ENCODE measurements at regions not wholly inside any gene's neighbourhood (a gene's known extent, or its start where the extent isn't known, plus 50 kb on each side); places are given as distances from the start of the nearest gene placed in this dataset.

DNA sequence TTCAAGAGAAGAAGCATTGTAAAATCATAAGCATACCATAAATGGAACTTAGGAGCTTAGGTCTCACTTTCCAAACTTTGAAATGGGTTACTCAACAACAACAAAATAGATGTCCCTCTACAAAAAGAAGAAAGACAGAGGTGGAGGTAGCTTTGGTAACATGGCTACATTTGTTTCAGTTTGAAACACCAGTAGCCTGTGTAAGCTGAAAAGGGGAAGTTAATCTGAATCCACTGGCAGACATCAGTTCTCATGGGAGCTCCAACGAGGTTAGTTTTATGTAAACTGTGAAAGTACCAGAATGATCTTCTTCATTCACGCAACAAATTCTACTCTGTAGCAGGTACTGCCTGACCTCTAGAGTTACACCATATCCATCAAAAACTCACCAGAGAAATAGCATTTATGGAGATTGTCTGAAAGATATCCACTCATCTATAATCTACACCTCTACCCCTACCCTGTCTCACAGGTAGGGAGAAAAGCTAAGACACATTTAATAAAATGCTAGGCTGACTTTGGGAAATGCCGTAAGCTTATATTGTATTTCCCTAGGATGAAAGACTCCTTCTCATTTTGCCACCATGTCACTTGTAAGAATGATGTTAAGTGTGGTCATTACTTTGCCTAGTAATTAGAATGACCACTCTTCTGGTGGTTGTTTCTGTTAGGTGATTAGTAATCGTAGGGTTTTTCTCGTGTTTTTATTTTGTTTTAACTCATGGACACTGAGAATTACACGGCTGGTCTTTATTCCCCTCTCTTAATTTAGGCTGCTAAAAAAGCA is 224.1 kb downstream of the ASCL1 start:
- TF ChIP-seq ZNF274 (IDR thresholded peaks at IDR 0.05; ENCODE audit: low read depth, low read length): no peak
- no peak for TF ChIP-seq SUZ12 (IDR thresholded peaks at IDR 0.05; ENCODE audit: extremely low read depth, insufficient read depth, insufficient read length)

All from NT2/D1 (cell line).